ENCODE measurements at regions not wholly inside any gene's neighbourhood (a gene's known extent, or its start where the extent isn't known, plus 50 kb on each side); places are given as distances from the start of the nearest gene placed in this dataset.

DNA sequence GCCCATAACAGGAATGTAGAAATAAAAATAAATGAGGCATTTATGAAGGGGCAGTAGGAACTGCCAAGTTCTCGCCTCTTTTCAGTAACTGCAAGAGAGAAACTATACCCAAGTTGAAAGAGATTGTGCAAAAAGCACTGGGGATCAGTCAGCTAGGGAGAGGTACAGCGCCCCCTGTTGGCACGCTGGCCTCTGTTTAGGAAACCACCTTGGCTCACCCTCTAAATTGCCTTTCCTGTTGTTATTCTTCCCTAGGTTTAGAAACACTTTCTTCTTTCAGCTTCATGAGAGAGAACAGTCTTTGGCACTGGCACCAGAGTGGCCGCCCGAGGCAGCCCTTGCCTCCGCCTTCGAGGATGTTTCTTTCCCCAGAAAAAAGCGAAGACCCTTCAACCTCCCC, 348.5 kb downstream of the MID1IP1 start:
- Histone ChIP-seq H3K27me3 (replicated peaks; ENCODE audit: control insufficient read depth, insufficient read depth, low read length) (no peaks in the 10 kb centered on the region), H3K4me1 (no peaks in the 10 kb centered on the region), H3K4me3 (ENCODE audit: low read depth, low read length) (no peak overlapping the region), H3K9me3 (no peaks in the 10 kb centered on the region), H3K36me3 (ENCODE audit: control insufficient read depth, insufficient read depth, low read length) (no peaks in the 10 kb centered on the region)
- Mint-ChIP-seq H3K27me3 (ENCODE audit: insufficient read depth, unreplicated experiment) (peaks cover 2% of the 10 kb centered on the region), H3K9me3 (ENCODE audit: unreplicated experiment) (no peaks in the 10 kb centered on the region), H3K4me1 (ENCODE audit: low read depth, unreplicated experiment) (no peaks in the 10 kb centered on the region), H3K36me3 (ENCODE audit: insufficient read depth, unreplicated experiment) (no peaks in the 10 kb centered on the region), H3K4me3 (ENCODE audit: unreplicated experiment) (no peak overlapping the region), H3K27ac (ENCODE audit: unreplicated experiment) (no peak overlapping the region)
- intact Hi-C loops (cut with micrococcal nuclease; ENCODE audit: unreplicated experiment), result loop anchor here (1.0 kb wide), 1 partner anchor 349 kb away; no protein-coding TSS in a partner anchor
- BruUV-seq (replicated peaks), result no TSS peak
- ChIA-PET CTCF (interaction anchor here (1.0 kb wide), 1 partner anchor 350 kb away, joined by 3 read pairs; no protein-coding TSS in a partner anchor), POLR2A (no interaction called here)
- peak in 1 of 2 experiments; percentile 46 for DNase-seq
- TF ChIP-seq, protein P1, sequence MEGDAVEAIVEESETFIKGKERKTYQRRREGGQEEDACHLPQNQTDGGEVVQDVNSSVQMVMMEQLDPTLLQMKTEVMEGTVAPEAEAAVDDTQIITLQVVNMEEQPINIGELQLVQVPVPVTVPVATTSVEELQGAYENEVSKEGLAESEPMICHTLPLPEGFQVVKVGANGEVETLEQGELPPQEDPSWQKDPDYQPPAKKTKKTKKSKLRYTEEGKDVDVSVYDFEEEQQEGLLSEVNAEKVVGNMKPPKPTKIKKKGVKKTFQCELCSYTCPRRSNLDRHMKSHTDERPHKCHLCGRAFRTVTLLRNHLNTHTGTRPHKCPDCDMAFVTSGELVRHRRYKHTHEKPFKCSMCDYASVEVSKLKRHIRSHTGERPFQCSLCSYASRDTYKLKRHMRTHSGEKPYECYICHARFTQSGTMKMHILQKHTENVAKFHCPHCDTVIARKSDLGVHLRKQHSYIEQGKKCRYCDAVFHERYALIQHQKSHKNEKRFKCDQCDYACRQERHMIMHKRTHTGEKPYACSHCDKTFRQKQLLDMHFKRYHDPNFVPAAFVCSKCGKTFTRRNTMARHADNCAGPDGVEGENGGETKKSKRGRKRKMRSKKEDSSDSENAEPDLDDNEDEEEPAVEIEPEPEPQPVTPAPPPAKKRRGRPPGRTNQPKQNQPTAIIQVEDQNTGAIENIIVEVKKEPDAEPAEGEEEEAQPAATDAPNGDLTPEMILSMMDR (IDR thresholded peaks at IDR 0.05; ENCODE audit: insufficient read depth in 1 of 2, low read depth in 1 of 2, low read length in 1 of 2, severe bottlenecking in 1 of 2, unreplicated experiment in 1 of 2), result peak; percentile 40 to 47

- Histone ChIP-seq H3K27me3 (replicated peaks; ENCODE audit: control insufficient read depth, insufficient read depth, low read length) (no peaks in the 10 kb centered on the region), H3K4me1 (no peaks in the 10 kb centered on the region), H3K9me3 (no peaks in the 10 kb centered on the region), H3K36me3 (ENCODE audit: control insufficient read depth, insufficient read depth, low read length) (no peaks in the 10 kb centered on the region), H3K4me3 (ENCODE audit: low read depth, low read length) (no peak overlapping the region)
- Mint-ChIP-seq H3K36me3 (ENCODE audit: insufficient read depth, unreplicated experiment) (no peaks in the 10 kb centered on the region), H3K4me3 (ENCODE audit: unreplicated experiment) (no peak overlapping the region), H3K9me3 (ENCODE audit: unreplicated experiment) (no peaks in the 10 kb centered on the region), H3K27ac (ENCODE audit: unreplicated experiment) (no peak overlapping the region), H3K27me3 (ENCODE audit: insufficient read depth, unreplicated experiment) (peaks cover 2% of the 10 kb centered on the region), H3K4me1 (ENCODE audit: low read depth, unreplicated experiment) (no peaks in the 10 kb centered on the region)
- ChIA-PET CTCF (interaction anchor here (1.0 kb wide), 1 partner anchor 350 kb away, joined by 3 read pairs; no protein-coding TSS in a partner anchor), POLR2A (no interaction called here)
- no TSS peak for BruUV-seq (replicated peaks)
- DNase-seq, result no peak
- TF ChIP-seq, protein P1 (IDR thresholded peaks at IDR 0.05; ENCODE audit: insufficient read depth in 1 of 2, low read depth in 1 of 2, low read length in 1 of 2, severe bottlenecking in 1 of 2, unreplicated experiment in 1 of 2), result no peak
- intact Hi-C loops (cut with micrococcal nuclease; ENCODE audit: unreplicated experiment), result no loop called here
Observed at GRCh38 chrX:39150220-39150619, 349.0 kb downstream of the MID1IP1 start.

- BruUV-seq (replicated peaks), result no TSS peak
- Mint-ChIP-seq H3K4me1 (ENCODE audit: low read depth, unreplicated experiment) (no peaks in the 10 kb centered on the region), H3K4me3 (ENCODE audit: unreplicated experiment) (no peak overlapping the region), H3K36me3 (ENCODE audit: insufficient read depth, unreplicated experiment) (no peaks in the 10 kb centered on the region), H3K9me3 (ENCODE audit: unreplicated experiment) (no peaks in the 10 kb centered on the region), H3K27me3 (ENCODE audit: insufficient read depth, unreplicated experiment) (peaks cover 2% of the 10 kb centered on the region), H3K27ac (ENCODE audit: unreplicated experiment) (no peak overlapping the region)
- no peaks in the 10 kb centered on the region for H3K4me1 ChIP-seq
- no peaks in the 10 kb centered on the region for H3K9me3 ChIP-seq
- CTCF ChIA-PET, result no interaction called here
- intact Hi-C loops (cut with micrococcal nuclease; ENCODE audit: unreplicated experiment), result no loop called here
- DNase-seq, result no peak
- TF ChIP-seq, protein P1 (IDR thresholded peaks at IDR 0.05; ENCODE audit: insufficient read depth in 1 of 2, low read depth in 1 of 2, low read length in 1 of 2, severe bottlenecking in 1 of 2, unreplicated experiment in 1 of 2), result no peak
- POLR2A ChIA-PET, result no interaction called here
- no peaks in the 10 kb centered on the region for H3K36me3 ChIP-seq (ENCODE audit: control insufficient read depth, insufficient read depth, low read length)
- no peaks in the 10 kb centered on the region for H3K27me3 ChIP-seq (replicated peaks; ENCODE audit: control insufficient read depth, insufficient read depth, low read length)
- no peak overlapping the region for H3K4me3 ChIP-seq (ENCODE audit: low read depth, low read length)
Observed at GRCh38 chrX:39150621-39151020, 349.4 kb downstream of the MID1IP1 start.

All from Caco-2 (cell line).